PC-9 (cell line): ENCODE measurements at regions not wholly inside any gene's neighbourhood (a gene's known extent, or its start where the extent isn't known, plus 50 kb on each side); places are given as distances from the start of the nearest gene placed in this dataset.

Source experiments
- BruUV-seq: library from RNA; stranded (reverse); fragments of 400-500 nt; replicated peaks from 2 replicates; lab custom pipeline; 2021; lab: Mats Ljungman, UMichigan
- CTCF ChIA-PET: fragments of 300-600 bp; sonication (Branson Sonifier 250); formaldehyde crosslinking; loops from one replicate; lab custom pipeline; 2022; ENCODE audit warnings: antibody characterized with exemption; lab: Charles Lee
- POLR2A ChIA-PET: fragments of 300-600 bp; sonication (Branson Sonifier 250); formaldehyde crosslinking; loops from one replicate; lab custom pipeline; 2022; ENCODE audit warnings: antibody characterized with exemption; ENCODE audit not compliant: unreplicated experiment; lab: Charles Lee
- DNase-seq, 2 experiments: peaks; one replicate each; pipeline versions ENCODE4 v3.0.0 to v3.0.0-alpha.2; 2015 to 2022; ENCODE audit warnings: mixed read lengths in 1 of 2
- H2AFZ ChIP-seq: fragments of 200-600 bp; sonication (generic); 2 replicates; pipeline ENCODE4 v1.8.1; 2017; ENCODE audit warnings: antibody characterized with exemption
- H3F3A ChIP-seq: fragments of 200-600 bp; sonication (generic); 2 replicates; pipeline ENCODE4 v1.8.1; 2017; ENCODE audit warnings: antibody characterized with exemption, mild to moderate bottlenecking, low read depth; ENCODE audit not compliant: insufficient read depth
- H3K27ac ChIP-seq: fragments of 200-600 bp; sonication (generic); 2 replicates; pipeline ENCODE4 v1.6.1; 2016; ENCODE audit warnings: mixed run types
- H3K27me3 ChIP-seq: fragments of 200-600 bp; sonication (generic); 2 replicates; pipeline ENCODE4 v1.6.1; 2016; ENCODE audit warnings: low read depth, mixed run types; ENCODE audit not compliant: insufficient read depth
- H3K36me3 ChIP-seq: fragments of 200-600 bp; sonication (generic); 2 replicates; pipeline ENCODE4 v1.6.1; 2016; ENCODE audit warnings: low read depth, mixed run types
- H3K4me1 ChIP-seq: fragments of 200-600 bp; sonication (generic); replicated peaks from 2 replicates; pipeline ENCODE4 v1.6.1; 2016; ENCODE audit warnings: mixed run types; ENCODE audit not compliant: insufficient read depth
- H3K4me2 ChIP-seq: fragments of 200-600 bp; sonication (generic); 2 replicates; pipeline ENCODE4 v1.6.1; 2017; ENCODE audit warnings: mixed run types
- H3K4me3 ChIP-seq: fragments of 200-600 bp; sonication (generic); 2 replicates; pipeline ENCODE4 v1.6.1; 2016; ENCODE audit warnings: mixed run types
- H3K79me2 ChIP-seq: fragments of 200-600 bp; sonication (generic); 2 replicates; pipeline ENCODE4 v1.6.1; 2017; ENCODE audit warnings: low read depth, mixed run types
- H3K9me2 ChIP-seq: fragments of 200-600 bp; sonication (generic); 2 replicates; pipeline ENCODE4 v1.8.1; 2017; ENCODE audit warnings: mild to moderate bottlenecking; ENCODE audit not compliant: insufficient read depth
- H3K9me3 ChIP-seq: fragments of 200-600 bp; sonication (generic); 2 replicates; pipeline ENCODE4 v1.8.1; 2016; ENCODE audit warnings: low read depth; ENCODE audit not compliant: insufficient read depth
- H4K20me1 ChIP-seq: fragments of 200-600 bp; sonication (generic); 2 replicates; pipeline ENCODE4 v1.8.1; 2017; ENCODE audit not compliant: insufficient read depth
- EZH2 ChIP-seq: fragments of 200-600 bp; sonication (generic); IDR thresholded peaks from 2 replicates; pipeline ENCODE4 v1.8.0; 2017; ENCODE audit warnings: antibody characterized with exemption, low read depth
- intact Hi-C: fragments of 100-400 bp; cut with micrococcal nuclease; formaldehyde crosslinking; loops from one replicate; pipeline ENCODE4 v1.10.0; 2022; ENCODE audit not compliant: unreplicated experiment
- TF ChIP-seq, protein P1 (sequence below): fragments of 200-600 bp; sonication (generic); conservative IDR thresholded peaks from 2 replicates; pipeline ENCODE4 v1.6.1; 2017; ENCODE audit warnings: mixed run types, antibody characterized with exemption, mild to moderate bottlenecking, moderate library complexity

DNA sequence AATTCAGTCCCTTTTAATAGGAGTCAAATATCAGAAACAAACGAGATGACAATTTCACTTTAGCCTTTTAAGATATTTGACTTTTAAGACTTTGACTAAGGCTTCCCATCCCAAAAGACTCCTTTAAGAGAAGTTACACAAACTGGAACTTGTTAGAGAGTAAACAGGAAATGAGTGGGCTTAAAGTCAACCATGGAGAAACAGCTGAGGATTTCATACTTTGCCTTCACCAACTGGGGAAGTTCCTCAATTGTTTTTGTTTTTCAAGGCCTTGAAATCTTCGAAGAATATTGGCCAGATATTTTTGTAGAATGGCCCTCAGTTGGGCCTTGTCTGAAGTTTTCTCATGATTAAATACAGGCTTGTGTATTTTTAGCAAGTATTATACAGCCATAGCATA lies 227.3 kb downstream of the POU4F1 start:
- Histone ChIP-seq H4K20me1 (no peaks in the 10 kb centered on the region), H3K9me3 (no peaks in the 10 kb centered on the region), H3K79me2 (no peaks in the 10 kb centered on the region), H3F3A (no peaks in the 10 kb centered on the region), H3K36me3 (no peaks in the 10 kb centered on the region), H3K4me2 (no peak overlapping the region), H3K4me1 (no peaks in the 10 kb centered on the region), H3K4me3 (no peak overlapping the region), H3K27me3 (no peaks in the 10 kb centered on the region), H3K9me2 (0 out of 2 replicates have a peak, but pooled peaks cover 6% of the 10 kb centered on the region), H2AFZ (no peak overlapping the region), H3K27ac (no peak overlapping the region)
- intact Hi-C loops: no loop called here
- no TSS peak for BruUV-seq
- ChIA-PET POLR2A (no interaction called here), CTCF (no interaction called here)
- DNase-seq: no peak
- no peak for TF ChIP-seq EZH2
- TF ChIP-seq, protein P1, sequence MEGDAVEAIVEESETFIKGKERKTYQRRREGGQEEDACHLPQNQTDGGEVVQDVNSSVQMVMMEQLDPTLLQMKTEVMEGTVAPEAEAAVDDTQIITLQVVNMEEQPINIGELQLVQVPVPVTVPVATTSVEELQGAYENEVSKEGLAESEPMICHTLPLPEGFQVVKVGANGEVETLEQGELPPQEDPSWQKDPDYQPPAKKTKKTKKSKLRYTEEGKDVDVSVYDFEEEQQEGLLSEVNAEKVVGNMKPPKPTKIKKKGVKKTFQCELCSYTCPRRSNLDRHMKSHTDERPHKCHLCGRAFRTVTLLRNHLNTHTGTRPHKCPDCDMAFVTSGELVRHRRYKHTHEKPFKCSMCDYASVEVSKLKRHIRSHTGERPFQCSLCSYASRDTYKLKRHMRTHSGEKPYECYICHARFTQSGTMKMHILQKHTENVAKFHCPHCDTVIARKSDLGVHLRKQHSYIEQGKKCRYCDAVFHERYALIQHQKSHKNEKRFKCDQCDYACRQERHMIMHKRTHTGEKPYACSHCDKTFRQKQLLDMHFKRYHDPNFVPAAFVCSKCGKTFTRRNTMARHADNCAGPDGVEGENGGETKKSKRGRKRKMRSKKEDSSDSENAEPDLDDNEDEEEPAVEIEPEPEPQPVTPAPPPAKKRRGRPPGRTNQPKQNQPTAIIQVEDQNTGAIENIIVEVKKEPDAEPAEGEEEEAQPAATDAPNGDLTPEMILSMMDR: no peak

DNA sequence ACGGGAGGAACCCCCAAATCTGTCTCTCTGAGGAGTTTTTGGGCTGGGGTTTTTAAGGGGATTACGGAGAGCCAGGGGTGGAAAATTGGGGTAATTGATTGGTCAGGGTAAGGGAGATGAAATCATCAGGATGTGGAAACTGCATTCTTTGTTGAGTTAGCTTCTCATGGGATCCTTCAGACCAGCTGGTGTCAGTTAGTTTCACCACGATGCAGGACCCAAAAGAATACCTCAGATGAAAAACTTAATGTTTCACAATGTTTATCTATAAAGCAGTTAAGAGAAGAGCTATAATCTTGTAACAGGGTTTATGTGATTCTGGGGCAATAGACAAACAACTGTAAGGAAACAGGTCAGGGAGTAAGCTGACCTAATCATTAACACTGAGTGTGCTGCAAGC lies 230.8 kb downstream of the POU4F1 start:
- TF ChIP-seq, protein P1: no peak
- TF ChIP-seq EZH2: no peak
- no peak overlapping the region for H2AFZ ChIP-seq
- 0 out of 2 replicates have a peak, but pooled peaks cover 6% of the 10 kb centered on the region for H3K9me2 ChIP-seq
- H3K36me3 ChIP-seq: no peaks in the 10 kb centered on the region
- no peak overlapping the region for H3K27ac ChIP-seq
- BruUV-seq: no TSS peak
- H4K20me1 ChIP-seq: no peaks in the 10 kb centered on the region
- ChIA-PET POLR2A (no interaction called here), CTCF (no interaction called here)
- no peak overlapping the region for H3K4me3 ChIP-seq
- H3K27me3 ChIP-seq: no peaks in the 10 kb centered on the region
- H3K79me2 ChIP-seq: no peaks in the 10 kb centered on the region
- no peaks in the 10 kb centered on the region for H3K9me3 ChIP-seq
- H3F3A ChIP-seq: no peaks in the 10 kb centered on the region
- no peak for DNase-seq
- H3K4me2 ChIP-seq: no peak overlapping the region
- intact Hi-C loops: no loop called here
- no peaks in the 10 kb centered on the region for H3K4me1 ChIP-seq

DNA sequence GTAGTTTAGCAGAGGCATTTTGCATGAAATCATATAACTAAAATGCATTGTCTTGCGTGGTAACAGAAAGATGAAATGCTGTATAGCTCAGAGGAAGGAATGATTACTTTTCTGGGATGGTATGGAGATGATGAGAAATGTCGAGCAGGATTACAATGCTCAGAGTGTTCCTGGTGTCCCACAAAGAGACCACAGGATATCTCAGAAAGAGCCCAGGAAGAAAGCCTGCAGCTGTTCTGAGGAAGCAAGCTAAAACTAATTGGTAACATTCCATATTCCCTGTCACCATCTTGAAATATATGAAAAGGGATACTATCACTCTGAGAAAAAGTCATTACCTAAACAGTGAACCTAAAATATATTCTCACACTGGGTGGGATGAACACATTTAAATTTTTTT lies 233.1 kb downstream of the POU4F1 start:
- CTCF ChIA-PET: no interaction called here
- TF ChIP-seq, protein P1: no peak
- TF ChIP-seq EZH2: no peak
- Histone ChIP-seq H3K36me3 (no peaks in the 10 kb centered on the region), H2AFZ (no peak overlapping the region), H3K27me3 (no peaks in the 10 kb centered on the region), H3K4me1 (no peaks in the 10 kb centered on the region), H3K79me2 (no peaks in the 10 kb centered on the region), H4K20me1 (no peaks in the 10 kb centered on the region), H3K27ac (no peak overlapping the region), H3K4me3 (no peak overlapping the region), H3K9me2 (0 out of 2 replicates have a peak, but pooled peaks cover 4% of the 10 kb centered on the region), H3F3A (no peaks in the 10 kb centered on the region), H3K9me3 (no peaks in the 10 kb centered on the region), H3K4me2 (no peak overlapping the region)
- DNase-seq: no peak
- POLR2A ChIA-PET: no interaction called here
- BruUV-seq: no TSS peak
- intact Hi-C loops: no loop called here
